Upper lobe of left lung (tissue), 4 donors: ENCODE measurements at regions not wholly inside any gene's neighbourhood (a gene's known extent, or its start where the extent isn't known, plus 50 kb on each side); places are given as distances from the start of the nearest gene placed in this dataset.

Source experiments
- CTCF ChIP-seq, 6 experiments: fragments of 450-650 bp in 4 of 6; fragments of 200-600 bp in 2 of 6; sonication (generic) in 2 of 6; IDR thresholded peaks; one replicate each; pipeline ENCODE4 v1.5.1; 2016 to 2019; ENCODE audit warnings: antibody characterized with exemption in 6 of 6
- POLR2A ChIP-seq, 4 donors: fragments of 450-650 bp; IDR thresholded peaks; one replicate each; pipeline ENCODE4 v1.5.1; 2016 to 2017; ENCODE audit warnings: antibody characterized with exemption in 4 of 4, mild to moderate bottlenecking in 2 of 4
- POLR2AphosphoS5 ChIP-seq, 2 donors: sonication (generic); formaldehyde crosslinking; IDR thresholded peaks; one replicate each; pipeline ENCODE4 v1.5.1; 2017; ENCODE audit warnings: antibody characterized with exemption in 2 of 2

DNA sequence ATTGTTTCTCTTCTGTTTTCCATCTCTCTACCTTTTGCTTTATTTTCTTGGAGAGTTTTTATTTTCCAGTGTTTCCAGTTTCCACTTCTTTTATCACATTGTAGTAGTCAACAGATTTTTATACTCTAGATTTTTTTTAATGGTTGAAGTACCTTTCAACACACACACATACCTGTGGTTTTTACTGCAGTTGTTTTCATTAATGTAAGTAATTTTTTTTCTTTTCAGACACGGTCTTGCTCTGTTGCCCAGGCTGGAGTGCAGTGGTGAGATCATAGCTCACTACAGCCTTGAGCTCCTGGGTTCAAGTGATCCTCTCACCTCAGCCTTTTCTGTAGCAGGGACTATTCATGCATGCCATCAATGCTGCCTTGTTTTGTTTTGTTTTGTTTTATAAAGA, 472.5 kb upstream of the SGO1 start:
- TF ChIP-seq POLR2AphosphoS5 (IDR thresholded peaks at IDR 0.05) (no peak), CTCF (IDR thresholded peaks at IDR 0.05) (no peak), POLR2A (IDR thresholded peaks at IDR 0.05) (no peak)
